Left cardiac atrium (tissue), 4 donors: ENCODE measurements at regions not wholly inside any gene's neighbourhood (a gene's known extent, or its start where the extent isn't known, plus 50 kb on each side); places are given as distances from the start of the nearest gene placed in this dataset.

ENCODE experiments used
- ATAC-seq, 2 donors: fragments of 200-7000 bp; cut with Tn5 transposase; one replicate each; pipeline ENCODE4 v1.9.1; 2020; ENCODE audit warnings: mild to moderate bottlenecking in 2 of 2, moderate library complexity in 2 of 2
- DNase-seq: peaks from one replicate; pipeline ENCODE4 v3.0.0-alpha.2; 2020
- intact Hi-C, 2 donors: fragments of 100-400 bp; cut with DNase I; formaldehyde crosslinking; loops; one replicate each; pipeline versions ENCODE4 v1.14.1 to v1.15.1; 2022 to 2023
- donor health status: DM: no; HTN: yes; CAD: no.
- donor health status: DM: no; HTN: yes; CAD: no; lungs with severe emphysema.
- donor health status: DM: yes; HTN: yes; CAD: no.
- donor health status: Dilated cardiomyopathy.

DNA sequence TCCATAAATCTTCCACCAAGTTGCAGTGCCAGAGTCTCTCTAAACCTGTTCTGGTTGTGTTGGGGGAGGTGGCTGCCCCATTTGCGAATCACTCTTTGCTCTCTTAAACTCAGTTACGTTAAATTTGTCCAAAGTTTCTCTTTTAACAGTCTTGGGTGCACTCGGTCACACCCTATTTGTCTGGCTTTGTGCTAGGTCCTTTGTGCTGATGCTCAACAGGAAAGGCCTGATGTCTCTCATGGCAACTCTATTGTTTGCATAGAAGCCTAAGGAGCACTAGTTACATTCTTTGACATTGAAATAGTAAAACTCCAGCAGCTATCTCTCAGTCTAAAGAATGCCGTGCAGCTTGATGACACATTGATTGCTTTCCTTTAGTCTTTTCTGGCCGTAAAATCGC lies 105.1 kb downstream of the TRMT11 start:
- no peak for DNase-seq
- ATAC-seq: no peak
- intact Hi-C loops: no loop called here

- DNase-seq (no peak), ATAC-seq (no peak)
- intact Hi-C loops: no loop called here
These were observed 106.8 kb downstream of the TRMT11 start for GRCh38 chr6:126093108-126093507.

DNA sequence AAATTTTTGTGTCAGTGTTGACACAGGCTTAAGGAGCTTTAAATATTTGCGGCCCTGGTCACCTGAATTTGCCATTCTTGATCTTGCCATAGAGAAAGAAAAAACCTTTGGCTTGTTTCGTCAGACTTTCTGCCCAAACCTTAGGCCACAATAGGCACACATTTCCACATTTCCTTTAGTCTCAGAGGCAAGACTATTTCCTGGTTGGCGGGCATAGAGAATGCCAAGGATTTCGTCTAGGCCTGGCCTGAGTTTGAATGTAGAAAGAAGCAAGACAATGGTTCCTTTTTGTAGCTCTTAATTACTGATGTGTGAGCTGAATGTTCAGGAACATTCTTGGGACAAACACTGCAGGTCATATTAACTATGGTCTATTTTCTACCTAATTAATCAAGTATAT lies 108.1 kb downstream of the TRMT11 start:
- DNase-seq: no peak
- intact Hi-C loops: no loop called here
- no peak for ATAC-seq

DNA sequence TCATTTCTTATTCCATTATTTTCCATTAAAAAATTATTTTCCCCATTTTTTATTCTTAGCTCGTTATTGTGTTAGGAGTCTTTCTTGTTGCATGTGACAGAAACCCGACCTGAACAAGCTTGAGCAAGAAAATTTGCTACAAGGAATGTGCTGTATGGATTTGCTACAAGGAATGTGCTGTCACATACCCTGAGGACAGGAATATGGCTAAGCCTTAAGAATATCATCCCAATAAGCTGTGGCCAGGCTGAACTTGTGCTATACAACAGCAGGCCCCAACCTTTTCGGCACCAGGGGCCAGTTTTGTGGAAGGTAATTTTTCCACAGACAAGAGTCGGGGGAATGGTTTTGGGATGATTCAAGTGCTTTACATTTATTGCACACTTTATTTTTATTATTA lies 114.0 kb downstream of the TRMT11 start:
- DNase-seq (no peak), ATAC-seq (no peak)
- intact Hi-C loops: no loop called here

DNA sequence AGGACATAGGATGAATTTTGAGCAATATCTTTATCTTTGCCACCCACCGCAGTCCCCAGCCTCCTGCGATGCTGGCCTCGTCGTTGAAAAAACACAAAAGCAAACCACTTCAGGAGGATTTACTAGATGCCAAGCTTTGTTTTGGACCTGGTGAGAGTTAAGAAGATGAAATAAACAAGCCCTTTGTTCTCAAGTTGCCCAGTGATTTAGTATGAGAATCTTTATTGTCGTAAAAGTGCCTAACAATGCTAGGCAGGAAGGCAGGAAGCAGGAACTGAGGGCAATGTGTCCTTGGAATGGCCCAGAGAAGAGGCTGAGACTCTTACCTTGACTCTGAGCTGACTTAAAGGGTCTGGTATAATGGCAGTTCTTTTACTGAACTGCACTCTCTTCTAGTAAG lies 116.0 kb downstream of the TRMT11 start:
- ATAC-seq: no peak
- DNase-seq: no peak
- intact Hi-C loops: no loop called here

- no peak for ATAC-seq
- intact Hi-C loops: no loop called here
These were observed 117.7 kb downstream of the TRMT11 start for GRCh38 chr6:126103993-126104392.

GRCh38 chr6:126107475-126108166 lies 121.3 kb downstream of the TRMT11 start:
- intact Hi-C loops: no loop called here
- DNase-seq: no peak
- ATAC-seq: no peak

More at GRCh38 chr6:126103993-126104392, 117.7 kb downstream of the TRMT11 start:
- DNase-seq: no peak

DNA sequence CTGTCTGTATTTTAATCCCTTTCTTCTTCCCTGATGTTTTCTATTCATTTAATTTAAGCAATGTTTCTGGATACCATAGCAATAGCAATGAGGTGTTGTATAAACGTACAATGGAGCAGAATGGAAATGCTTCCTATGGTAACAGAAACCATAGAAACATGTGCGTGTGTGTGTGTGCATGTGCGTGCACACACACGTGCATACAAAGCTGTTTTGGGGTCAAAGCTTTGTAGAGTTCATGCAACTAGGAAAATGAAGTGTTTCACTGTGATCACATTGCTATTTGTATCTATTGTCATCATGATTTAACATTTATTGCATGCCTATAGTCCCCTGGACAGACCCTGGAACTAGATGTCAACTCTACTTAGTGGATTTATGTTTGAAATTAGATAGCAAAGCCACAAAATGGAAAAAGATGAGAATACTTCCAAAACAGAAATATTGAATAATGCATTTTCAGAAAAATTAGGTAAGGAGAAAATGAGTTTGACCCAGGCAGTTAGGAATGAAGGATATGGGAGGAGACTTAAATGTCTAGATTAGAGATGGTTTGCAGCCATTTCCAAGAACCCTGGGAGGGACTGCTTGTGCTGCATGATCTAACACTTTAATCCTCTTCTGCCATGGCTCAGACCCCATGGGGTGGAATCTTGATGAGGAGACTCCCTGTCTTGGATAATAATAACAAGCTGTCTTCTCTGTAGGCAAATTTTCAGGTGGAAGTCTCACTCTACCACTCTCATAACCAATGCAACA lies 124.4 kb downstream of the TRMT11 start:
- ATAC-seq (no peak), DNase-seq (no peak)
- intact Hi-C loops: no loop called here

DNA sequence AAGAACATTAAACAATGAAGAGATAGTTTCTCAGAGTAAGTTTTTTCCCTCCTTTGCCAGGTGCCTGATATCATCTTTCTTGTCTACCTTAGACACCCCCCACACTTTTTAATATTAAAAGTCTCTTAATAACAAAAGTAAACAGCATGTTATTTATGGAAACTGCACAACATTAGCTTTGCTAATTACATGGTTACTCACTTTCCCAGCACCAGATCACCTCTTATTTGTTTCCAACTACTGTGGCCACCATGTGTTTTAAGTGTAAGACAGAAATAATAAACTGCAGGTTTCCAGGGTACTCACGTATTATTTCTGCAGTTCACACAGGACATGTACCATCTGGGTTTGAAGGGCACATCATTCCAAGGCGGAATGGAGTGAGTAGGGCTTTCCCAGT lies 125.0 kb downstream of the TRMT11 start:
- DNase-seq (no peak), ATAC-seq (no peak)
- intact Hi-C loops: no loop called here

- intact Hi-C loops: no loop called here
- ATAC-seq (peak in 1 of 2 donors; percentile 81), DNase-seq (no peak)
These were observed 125.9 kb downstream of the TRMT11 start for GRCh38 chr6:126112171-126112632.

DNA sequence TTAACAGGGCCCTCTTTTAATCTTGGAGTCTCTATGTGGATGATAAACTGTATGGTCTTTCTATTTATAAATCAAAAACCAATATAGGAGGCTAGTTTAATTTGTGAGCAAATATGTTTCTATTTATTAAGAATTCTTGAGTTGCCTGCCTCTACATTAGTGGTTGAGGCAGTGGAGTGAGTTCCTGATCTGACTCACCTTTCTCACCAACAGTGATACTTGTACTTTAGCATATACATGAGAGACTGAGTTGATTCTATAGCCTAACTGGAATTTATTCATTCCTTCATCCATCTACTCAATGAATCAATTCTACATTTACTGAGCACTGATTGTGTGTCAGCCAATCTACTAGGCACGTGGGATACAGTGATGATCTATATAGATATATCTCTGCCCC lies 126.9 kb downstream of the TRMT11 start:
- DNase-seq: no peak
- intact Hi-C loops: no loop called here
- no peak for ATAC-seq

DNA sequence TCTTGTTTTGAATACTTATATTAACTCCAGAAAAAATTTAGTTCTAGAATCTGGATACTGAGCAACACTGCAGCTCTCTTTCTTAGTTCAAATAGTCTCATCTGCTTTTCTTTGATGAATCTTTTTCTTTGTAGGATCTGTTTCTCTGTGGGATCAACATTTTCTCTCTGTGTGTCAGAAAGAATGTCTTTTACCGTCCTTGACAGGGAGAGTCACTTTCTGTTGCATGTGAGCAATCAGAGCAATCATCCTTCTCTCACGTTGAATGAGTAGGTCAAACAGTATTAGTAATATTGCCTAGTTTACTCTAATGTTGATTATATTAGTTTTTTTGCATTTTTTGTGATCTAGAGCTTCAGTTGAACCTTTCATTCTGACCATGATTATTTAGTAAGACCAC lies 130.9 kb downstream of the TRMT11 start:
- intact Hi-C loops: no loop called here
- ATAC-seq: no peak
- no peak for DNase-seq

DNA sequence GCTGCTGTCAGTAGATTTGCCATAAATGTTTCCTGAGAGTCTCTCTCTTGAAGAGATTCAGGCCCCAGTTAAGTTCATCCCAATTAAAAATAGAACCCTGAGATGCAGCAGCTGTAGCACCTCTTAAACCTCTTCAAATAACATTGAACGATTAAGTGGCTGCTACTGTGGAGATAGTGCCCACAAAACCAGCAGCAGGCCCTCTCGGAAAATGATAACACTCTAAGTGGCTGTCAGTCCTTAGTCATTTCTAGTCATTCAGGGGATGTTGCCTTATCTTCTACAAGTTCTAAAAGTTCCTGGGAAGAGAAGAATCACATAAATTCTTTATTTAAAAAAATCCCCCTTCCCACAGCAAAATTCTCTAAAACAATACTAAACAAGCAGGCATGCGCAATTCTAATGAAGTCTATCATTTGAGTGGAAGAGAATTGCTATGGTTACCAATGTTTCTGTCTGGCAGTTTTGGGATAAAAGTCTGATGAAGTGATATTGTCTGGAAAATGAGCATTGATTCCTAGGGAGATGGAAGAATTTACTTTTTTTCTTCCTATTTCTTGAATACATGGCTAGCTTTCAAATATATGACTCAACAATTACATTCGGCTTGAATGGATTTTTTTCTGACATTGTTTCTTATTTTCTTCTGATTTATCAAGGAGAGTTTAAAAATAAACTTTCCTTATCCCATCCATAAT lies 131.9 kb downstream of the TRMT11 start:
- ATAC-seq: peak in 1 of 2 donors; percentile 87
- intact Hi-C loops: no loop called here
- no peak for DNase-seq

DNA sequence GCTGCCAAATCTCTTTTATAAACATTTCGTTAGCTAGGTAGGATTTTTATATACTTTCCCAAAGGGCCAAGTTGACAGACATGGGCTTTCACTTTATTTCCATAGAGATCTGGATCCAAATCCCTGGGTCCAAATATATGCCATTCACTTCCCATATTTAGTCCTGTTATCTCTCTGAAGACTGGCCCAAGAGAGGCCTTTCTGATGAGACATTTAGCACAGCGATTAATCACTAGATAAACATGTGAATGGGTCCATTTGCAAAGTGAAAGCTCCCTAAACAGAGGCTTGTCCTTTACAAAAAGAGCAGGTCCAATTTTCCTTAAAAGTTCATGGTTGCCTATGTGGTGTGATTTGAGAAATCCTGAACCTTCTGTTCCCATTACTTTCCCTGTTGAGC lies 132.6 kb downstream of the TRMT11 start:
- no peak for DNase-seq
- ATAC-seq: peak in 1 of 2 donors; percentile 15
- intact Hi-C loops: no loop called here

DNA sequence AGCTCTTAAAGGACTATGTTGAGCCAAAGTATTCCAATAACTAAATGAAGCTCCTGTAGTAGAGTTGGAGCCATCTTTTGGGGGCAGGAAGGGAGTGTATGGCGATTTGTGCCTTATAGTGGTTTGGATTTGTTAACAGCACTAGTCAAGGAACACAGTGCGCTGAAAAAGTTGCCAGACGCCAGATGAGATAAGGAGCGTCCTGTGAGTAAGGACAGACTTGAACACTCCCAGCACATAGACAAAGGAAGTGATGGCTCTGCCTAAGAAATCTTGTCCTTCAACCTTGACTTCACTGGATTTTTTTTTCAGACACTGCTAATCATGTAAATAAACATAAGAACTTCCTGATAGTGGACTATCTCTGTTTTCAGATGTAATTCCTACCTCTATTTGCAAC lies 136.9 kb downstream of the TRMT11 start:
- intact Hi-C loops: no loop called here
- DNase-seq (peak; percentile 20), ATAC-seq (peak in 1 of 2 donors; percentile 53)

GRCh38 chr6:126127659-126128058 lies 141.3 kb downstream of the TRMT11 start:
- intact Hi-C loops: no loop called here
- DNase-seq (no peak), ATAC-seq (no peak)

DNA sequence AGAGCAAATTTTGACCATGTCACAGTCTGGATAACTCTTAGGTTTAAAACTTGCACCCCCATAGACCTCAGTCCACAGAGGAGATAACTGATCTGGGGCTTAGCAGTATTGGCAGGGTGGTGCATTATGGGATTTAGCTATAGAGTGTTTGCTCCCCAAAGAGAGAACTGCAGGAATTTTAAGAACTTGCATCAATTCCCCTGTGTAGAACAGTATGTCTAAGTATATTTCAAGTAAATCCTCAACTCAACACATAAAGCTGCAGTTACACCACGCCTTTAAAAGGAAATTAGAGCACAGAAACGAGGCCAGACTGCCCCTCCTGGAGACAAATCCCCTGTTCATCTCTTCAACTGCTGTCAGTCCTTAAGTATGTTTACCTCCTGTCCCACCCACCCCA lies 144.9 kb downstream of the TRMT11 start:
- no peak for DNase-seq
- ATAC-seq: no peak
- intact Hi-C loops: no loop called here

DNA sequence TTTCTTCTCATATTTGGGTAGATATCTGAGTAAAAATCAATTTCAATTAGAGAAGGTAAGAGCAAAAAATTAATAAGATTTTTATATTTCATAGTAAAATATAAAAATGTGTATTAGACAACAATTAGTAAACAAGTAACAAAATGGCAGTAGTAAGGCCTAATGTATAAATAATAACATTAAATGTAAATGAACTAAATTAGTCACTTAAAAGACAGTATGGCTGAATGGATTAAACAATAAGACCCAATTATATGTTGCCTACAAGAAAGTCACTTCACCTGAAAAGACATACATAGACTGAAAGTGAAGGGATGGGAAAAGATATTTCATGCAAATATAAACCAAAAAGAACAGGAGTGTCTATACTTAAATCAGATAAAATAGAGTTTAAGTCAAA lies 147.6 kb downstream of the TRMT11 start:
- no peak for DNase-seq
- intact Hi-C loops: no loop called here

DNA sequence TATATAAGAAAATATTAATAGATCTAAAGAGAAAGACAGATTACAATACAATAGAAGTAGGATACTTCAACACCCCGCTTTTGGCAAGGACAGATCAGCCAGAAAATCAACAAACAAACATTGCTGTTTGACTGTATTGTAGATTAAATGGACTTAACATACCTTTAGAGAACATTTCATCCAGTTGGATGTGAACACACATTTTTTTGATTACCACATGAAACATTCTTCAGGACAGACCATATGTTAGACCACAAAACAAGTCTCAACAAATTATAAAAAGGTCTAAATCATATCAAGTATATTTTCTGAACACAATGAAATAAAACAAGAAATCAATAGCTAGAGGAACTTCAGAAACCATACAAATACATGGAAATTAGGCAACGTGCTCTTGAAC lies 148.2 kb downstream of the TRMT11 start:
- intact Hi-C loops: no loop called here
- DNase-seq: no peak
- no peak for ATAC-seq

More for the DNA sequence above, 147.6 kb downstream of the TRMT11 start:
- ATAC-seq: no peak

- intact Hi-C loops: no loop called here
- ATAC-seq: no peak
- DNase-seq: no peak
These were observed 153.7 kb downstream of the TRMT11 start for GRCh38 chr6:126140015-126140414.
